H9 (cell line): ENCODE measurements at regions not wholly inside any gene's neighbourhood (a gene's known extent, or its start where the extent isn't known, plus 50 kb on each side); places are given as distances from the start of the nearest gene placed in this dataset.

Experiments
- DNase-seq: peaks from one replicate; pipeline ENCODE4 v3.0.0-alpha.2; 2017
- H2AFZ ChIP-seq: one replicate; pipeline ENCODE4 v1.6.1; 2013; ENCODE audit warnings: mild to moderate bottlenecking, low read length, control low read depth, moderate library complexity
- H2AK5ac ChIP-seq: 2 replicates; pipeline ENCODE4 v1.6.1; 2013; ENCODE audit warnings: low read length, control low read depth, mixed read lengths; ENCODE audit not compliant: insufficient read length
- H2BK120ac ChIP-seq: one replicate; pipeline ENCODE4 v1.6.1; 2013; ENCODE audit warnings: low read depth, mild to moderate bottlenecking, low read length, control low read depth, inconsistent platforms; ENCODE audit not compliant: poor library complexity, severe bottlenecking
- H2BK12ac ChIP-seq: 2 replicates; pipeline ENCODE4 v1.6.1; 2013; ENCODE audit warnings: low read length, control low read depth, mixed read lengths, low read depth; ENCODE audit not compliant: insufficient read length
- H2BK15ac ChIP-seq: 2 replicates; pipeline ENCODE4 v1.6.1; 2013; ENCODE audit warnings: low read depth, low read length, control low read depth
- H2BK20ac ChIP-seq: one replicate; pipeline ENCODE4 v1.6.1; 2013; ENCODE audit warnings: low read depth, mild to moderate bottlenecking, low read length, control low read depth, inconsistent platforms; ENCODE audit not compliant: poor library complexity, severe bottlenecking
- H2BK5ac ChIP-seq: 2 replicates; pipeline ENCODE4 v1.6.1; 2013; ENCODE audit warnings: low read length, control low read depth, mixed read lengths; ENCODE audit not compliant: insufficient read length
- H3K14ac ChIP-seq: 2 replicates; pipeline ENCODE4 v1.6.1; 2013; ENCODE audit warnings: low read length, control low read depth; ENCODE audit not compliant: insufficient read depth
- H3K18ac ChIP-seq: 2 replicates; pipeline ENCODE4 v1.6.1; 2013; ENCODE audit warnings: low read depth, mild to moderate bottlenecking, mixed read lengths, low read length, control low read depth; ENCODE audit not compliant: insufficient read length
- H3K23ac ChIP-seq: 2 replicates; pipeline ENCODE4 v1.6.1; 2013; ENCODE audit warnings: low read length, control low read depth, mixed read lengths, low read depth; ENCODE audit not compliant: insufficient read length
- H3K23me2 ChIP-seq: 2 replicates; pipeline ENCODE4 v1.6.1; 2013; ENCODE audit warnings: low read depth, mild to moderate bottlenecking, mixed read lengths, low read length, control low read depth; ENCODE audit not compliant: insufficient read length, poor library complexity, severe bottlenecking
- H3K27ac ChIP-seq: 2 replicates; pipeline ENCODE4 v1.5.1; 2013; ENCODE audit warnings: low read length, control low read depth, mixed read lengths, low read depth; ENCODE audit not compliant: insufficient read length
- H3K27me3 ChIP-seq: 2 replicates; pipeline ENCODE4 v1.6.1; 2013; ENCODE audit warnings: low read length, control low read depth, inconsistent platforms; ENCODE audit not compliant: insufficient read depth
- H3K4ac ChIP-seq: 2 replicates; pipeline ENCODE4 v1.6.1; 2013; ENCODE audit warnings: low read depth, mild to moderate bottlenecking, control low read depth, inconsistent platforms, low read length, moderate library complexity
- H3K4me1 ChIP-seq: 2 replicates; pipeline ENCODE4 v1.6.1; 2013; ENCODE audit warnings: low read length, control low read depth, inconsistent platforms; ENCODE audit not compliant: insufficient read depth
- H3K4me2 ChIP-seq: 2 replicates; pipeline ENCODE4 v1.6.1; 2013; ENCODE audit warnings: low read length, control low read depth, mixed read lengths; ENCODE audit not compliant: insufficient read length, insufficient read depth
- H3K56ac ChIP-seq: 2 replicates; pipeline ENCODE4 v1.6.1; 2013; ENCODE audit warnings: low read depth, mild to moderate bottlenecking, mixed read lengths, low read length, control low read depth; ENCODE audit not compliant: insufficient read length
- H3K79me1 ChIP-seq: 2 replicates; pipeline ENCODE4 v1.6.1; 2013; ENCODE audit warnings: low read depth, mild to moderate bottlenecking, moderate library complexity, low read length, control low read depth, inconsistent platforms; ENCODE audit not compliant: insufficient read depth, poor library complexity, severe bottlenecking
- H3K79me2 ChIP-seq: 2 replicates; pipeline ENCODE4 v1.6.1; 2013; ENCODE audit warnings: low read length, control low read depth, inconsistent platforms; ENCODE audit not compliant: insufficient read depth
- H3K9ac ChIP-seq: 2 replicates; pipeline ENCODE4 v1.6.1; 2013; ENCODE audit warnings: low read length, control low read depth, mixed read lengths; ENCODE audit not compliant: insufficient read length; ENCODE audit errors: extremely low read depth
- H3K9me3 ChIP-seq: one replicate; pipeline ENCODE4 v1.6.1; 2013; ENCODE audit warnings: low read depth, low read length, inconsistent platforms; ENCODE audit not compliant: control insufficient read depth
- H3T11ph ChIP-seq: one replicate; pipeline ENCODE4 v1.6.1; 2013; ENCODE audit warnings: mild to moderate bottlenecking, low read length, control low read depth, inconsistent platforms
- H4K20me1 ChIP-seq: one replicate; pipeline ENCODE4 v1.6.1; 2013; ENCODE audit not compliant: control insufficient read depth, insufficient read length, insufficient read depth
- H4K5ac ChIP-seq: 2 replicates; pipeline ENCODE4 v1.6.1; 2013; ENCODE audit warnings: low read depth, mild to moderate bottlenecking, mixed read lengths, low read length, control low read depth; ENCODE audit not compliant: insufficient read length
- H4K8ac ChIP-seq: replicated peaks from 2 replicates; pipeline ENCODE4 v1.6.1; 2013; ENCODE audit warnings: low read length, control low read depth, mixed read lengths, low read depth; ENCODE audit not compliant: insufficient read length
- H4K91ac ChIP-seq: 2 replicates; pipeline ENCODE4 v1.6.1; 2013; ENCODE audit warnings: low read depth, mild to moderate bottlenecking, moderate library complexity, mixed read lengths, low read length, control low read depth; ENCODE audit not compliant: insufficient read length
- H3K27ac Mint-ChIP-seq, 3 experiments: 2 replicates in 2 of 3; 3 replicates in 1 of 3; pipeline ENCODE4 v1.8.0; 2020 to 2021; ENCODE audit warnings: mixed read lengths in 3 of 3, mild to moderate bottlenecking in 1 of 3, moderate library complexity in 1 of 3
- H3K27me3 Mint-ChIP-seq: 2 replicates; pipeline ENCODE4 v1.8.0; 2021; ENCODE audit warnings: low read depth, mild to moderate bottlenecking, moderate library complexity, mixed read lengths
- H3K36me3 Mint-ChIP-seq, 3 experiments: 2 replicates in 2 of 3; 3 replicates in 1 of 3; pipeline ENCODE4 v1.8.0; 2020 to 2021; ENCODE audit warnings: low read depth in 3 of 3, mixed read lengths in 3 of 3; ENCODE audit not compliant: insufficient read depth in 1 of 3
- H3K4me1 Mint-ChIP-seq, 2 experiments: 2 replicates each; pipeline ENCODE4 v1.8.0; 2020; ENCODE audit warnings: mixed read lengths in 2 of 2
- H3K4me3 Mint-ChIP-seq, 2 experiments: 2 replicates in 1 of 2; 3 replicates in 1 of 2; pipeline ENCODE4 v1.8.0; 2020 to 2021; ENCODE audit warnings: mild to moderate bottlenecking in 2 of 2, mixed read lengths in 2 of 2, moderate library complexity in 1 of 2
- H3K9me3 Mint-ChIP-seq, 2 experiments: 2 replicates in 1 of 2; 3 replicates in 1 of 2; pipeline ENCODE4 v1.8.0; 2020; ENCODE audit warnings: mild to moderate bottlenecking in 2 of 2, mixed read lengths in 2 of 2, moderate library complexity in 1 of 2
- WGBS: extraction: QIAGEN DNeasy Blood & Tissue Kit; methylation state at CpG from one replicate; pipeline ENCODE4 v1.1.7; 2013; ENCODE audit warnings: missing lambda C conversion rate, low lambda C conversion rate, mixed read lengths; ENCODE audit not compliant: insufficient read length; ENCODE audit errors: extremely low coverage; 5-methylcytosine and 5-hydroxymethylcytosine counted together
- TF ChIP-seq, protein P1 (sequence below): fragments of 200-600 bp; sonication (generic); conservative IDR thresholded peaks from 3 replicates; pipeline ENCODE4 v1.8.0; 2021; ENCODE audit warnings: antibody characterized with exemption, mild to moderate bottlenecking

DNA sequence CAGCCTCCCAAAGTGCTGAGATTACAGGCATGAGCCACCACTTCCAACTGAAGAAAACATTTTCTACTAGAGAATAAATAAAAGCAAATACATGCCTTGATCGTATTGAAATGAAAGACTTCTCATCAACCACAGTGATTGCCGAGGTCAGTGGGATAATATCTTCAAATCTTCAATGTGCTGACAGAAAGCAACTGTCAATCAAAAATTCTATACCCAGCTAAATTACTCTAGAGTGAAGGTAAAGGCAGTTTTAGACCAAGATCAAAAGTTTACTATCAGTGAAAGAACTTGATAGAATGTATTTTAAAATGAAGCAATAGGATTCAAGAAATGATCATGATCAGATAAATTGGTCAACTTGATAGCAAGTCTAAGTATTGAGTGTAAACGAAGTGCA is 130.6 kb downstream of the BRD1 start:
- Histone ChIP-seq H3K18ac (no peak overlapping the region), H3K4ac (no peak overlapping the region), H3K4me2 (no peak overlapping the region), H3K27ac (no peak overlapping the region), H2AFZ (no peak overlapping the region), H4K8ac (no peak overlapping the region), H3K79me2 (no peaks in the 10 kb centered on the region), H2BK120ac (no peak overlapping the region), H3K23me2 (no peaks in the 10 kb centered on the region), H3K4me1 (no peaks in the 10 kb centered on the region), H2BK12ac (no peak overlapping the region), H3K23ac (no peak overlapping the region), H3K9me3 (peaks cover 5% of the 10 kb centered on the region), H3K9ac (no peak overlapping the region), H2BK5ac (no peak overlapping the region), H3K79me1 (no peaks in the 10 kb centered on the region), H3K14ac (no peak overlapping the region), H3K56ac (no peak overlapping the region), H4K20me1 (no peaks in the 10 kb centered on the region), H4K5ac (no peak overlapping the region), H2BK20ac (no peak overlapping the region), H4K91ac (no peak overlapping the region), H2BK15ac (no peak overlapping the region), H3K27me3 (no peaks in the 10 kb centered on the region), H2AK5ac (no peak overlapping the region), H3T11ph (no peak overlapping the region)
- no peaks in the 10 kb centered on the region for H3K4me1 Mint-ChIP-seq
- TF ChIP-seq, protein P1, sequence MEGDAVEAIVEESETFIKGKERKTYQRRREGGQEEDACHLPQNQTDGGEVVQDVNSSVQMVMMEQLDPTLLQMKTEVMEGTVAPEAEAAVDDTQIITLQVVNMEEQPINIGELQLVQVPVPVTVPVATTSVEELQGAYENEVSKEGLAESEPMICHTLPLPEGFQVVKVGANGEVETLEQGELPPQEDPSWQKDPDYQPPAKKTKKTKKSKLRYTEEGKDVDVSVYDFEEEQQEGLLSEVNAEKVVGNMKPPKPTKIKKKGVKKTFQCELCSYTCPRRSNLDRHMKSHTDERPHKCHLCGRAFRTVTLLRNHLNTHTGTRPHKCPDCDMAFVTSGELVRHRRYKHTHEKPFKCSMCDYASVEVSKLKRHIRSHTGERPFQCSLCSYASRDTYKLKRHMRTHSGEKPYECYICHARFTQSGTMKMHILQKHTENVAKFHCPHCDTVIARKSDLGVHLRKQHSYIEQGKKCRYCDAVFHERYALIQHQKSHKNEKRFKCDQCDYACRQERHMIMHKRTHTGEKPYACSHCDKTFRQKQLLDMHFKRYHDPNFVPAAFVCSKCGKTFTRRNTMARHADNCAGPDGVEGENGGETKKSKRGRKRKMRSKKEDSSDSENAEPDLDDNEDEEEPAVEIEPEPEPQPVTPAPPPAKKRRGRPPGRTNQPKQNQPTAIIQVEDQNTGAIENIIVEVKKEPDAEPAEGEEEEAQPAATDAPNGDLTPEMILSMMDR = no peak
- H3K36me3 Mint-ChIP-seq = peaks cover 0 to 10% (median 0%) of the 10 kb centered on the region in 3 experiments; a peak in 5 of 7 replicates
- H3K9me3 Mint-ChIP-seq = peaks cover 22 to 40% of the 10 kb centered on the region in 2 experiments
- no CpG with 5 or more reads among the region's 3 CpGs for WGBS
- DNase-seq = no peak
- peaks cover 16% of the 10 kb centered on the region for H3K27me3 Mint-ChIP-seq
- H3K27ac Mint-ChIP-seq = no peak overlapping the region
- no peak overlapping the region for H3K4me3 Mint-ChIP-seq
